H1 (cell line): ENCODE measurements at regions not wholly inside any gene's neighbourhood (a gene's known extent, or its start where the extent isn't known, plus 50 kb on each side); places are given as distances from the start of the nearest gene placed in this dataset.

Experiments used
- CTCF ChIA-PET: fragments of 300-600 bp; sonication (Branson Sonifier 250); formaldehyde crosslinking; loops from one replicate; lab custom pipeline; 2021; ENCODE audit not compliant: partially characterized antibody; lab: Charles Lee
- POLR2A ChIA-PET: fragments of 300-600 bp; sonication (Branson Sonifier 250); formaldehyde crosslinking; loops from one replicate; lab custom pipeline; 2021; ENCODE audit warnings: inconsistent platforms; ENCODE audit not compliant: partially characterized antibody; lab: Charles Lee
- DNase-seq, 2 experiments: peaks; one replicate each; pipeline versions ENCODE4 v3.0.0 to v3.0.0-alpha.2; 2010 to 2022; ENCODE audit warnings: low spot score in 2 of 2, low read depth in 1 of 2, mixed read lengths in 1 of 2
- FAIRE-seq: peaks from 2 replicates; lab custom pipeline; 2011; peaks lifted over from hg19 to GRCh38; lab: Jason Lieb, UNC
- H2AFZ ChIP-seq: 2 replicates; pipeline ENCODE4 v1.8.1; 2012; ENCODE audit warnings: low read length, inconsistent platforms
- H2AK5ac ChIP-seq: 2 replicates; pipeline ENCODE4 v1.6.1; 2013; ENCODE audit warnings: low read depth, low read length
- H2BK120ac ChIP-seq: replicated peaks from 2 replicates; pipeline ENCODE3; 2013; ENCODE audit warnings: low read depth, low read length, inconsistent platforms
- H2BK12ac ChIP-seq: 2 replicates; pipeline ENCODE4 v1.6.1; 2013; ENCODE audit warnings: low read depth, low read length
- H2BK15ac ChIP-seq: 2 replicates; pipeline ENCODE4 v1.6.1; 2013; ENCODE audit warnings: low read length
- H2BK20ac ChIP-seq: 2 replicates; pipeline ENCODE4 v1.6.1; 2013; ENCODE audit warnings: low read length
- H2BK5ac ChIP-seq: 2 replicates; pipeline ENCODE4 v1.6.1; 2013; ENCODE audit warnings: low read depth, low read length
- H3K14ac ChIP-seq: 2 replicates; pipeline ENCODE4 v1.6.1; 2013; ENCODE audit warnings: inconsistent platforms; ENCODE audit not compliant: insufficient read length
- H3K18ac ChIP-seq: 2 replicates; pipeline ENCODE4 v1.6.1; 2013; ENCODE audit warnings: low read length; ENCODE audit errors: extremely low read depth
- H3K23ac ChIP-seq: 2 replicates; pipeline ENCODE4 v1.6.1; 2013; ENCODE audit warnings: inconsistent platforms; ENCODE audit not compliant: insufficient read length
- H3K23me2 ChIP-seq: 2 replicates; pipeline ENCODE4 v1.6.1; 2013; ENCODE audit warnings: low read depth, low read length
- H3K27ac ChIP-seq: 2 replicates; pipeline ENCODE4 v1.6.1; 2011; ENCODE audit warnings: low read depth, low read length, inconsistent platforms
- H3K27me3 ChIP-seq, 4 experiments: replicated peaks in 1 of 4; 1 replicate in 1 of 4; 2 replicates in 3 of 4; pipeline versions ENCODE4 v1.6.1 to v1.8.1; 2011 to 2013; ENCODE audit warnings: low read length in 3 of 4, mild to moderate bottlenecking in 3 of 4, inconsistent platforms in 2 of 4, mixed read lengths in 2 of 4, moderate library complexity in 1 of 4; ENCODE audit not compliant: control insufficient read depth in 3 of 4, insufficient read depth in 3 of 4; ENCODE audit errors: extremely low read depth in 1 of 4
- H3K36me3 ChIP-seq, 4 experiments: 2 replicates each; pipeline versions ENCODE4 v1.6.1 to v1.8.1; 2011 to 2013; ENCODE audit warnings: mild to moderate bottlenecking in 4 of 4, low read length in 3 of 4, moderate library complexity in 2 of 4, control low read depth in 1 of 4, inconsistent platforms in 1 of 4; ENCODE audit not compliant: insufficient read depth in 4 of 4, control insufficient read depth in 2 of 4
- H3K4ac ChIP-seq: replicated peaks from 2 replicates; pipeline ENCODE3; 2013; ENCODE audit warnings: low read length, low read depth, mixed read lengths, inconsistent platforms; ENCODE audit not compliant: insufficient read length
- H3K4me1 ChIP-seq, 4 experiments: replicated peaks in 1 of 4; 1 replicate in 1 of 4; 2 replicates in 3 of 4; pipeline versions ENCODE4 v1.6.1 to v1.8.1; 2011 to 2013; ENCODE audit warnings: low read length in 3 of 4, inconsistent platforms in 2 of 4, mixed read lengths in 1 of 4; ENCODE audit not compliant: insufficient read depth in 4 of 4, control insufficient read depth in 3 of 4
- H3K4me2 ChIP-seq, 2 experiments: 2 replicates each; pipeline versions ENCODE4 v1.6.1 to v1.8.1; 2011 to 2013; ENCODE audit warnings: low read depth in 2 of 2, low read length in 2 of 2, control low read depth in 1 of 2, inconsistent platforms in 1 of 2, mild to moderate bottlenecking in 1 of 2; ENCODE audit not compliant: insufficient read depth in 1 of 2
- H3K4me3 ChIP-seq, 4 experiments: fragments of 200-600, 300-600 bp in 1 of 4; sonication (generic), shearing (Covaris generic), sonication (Bioruptor Twin) in 1 of 4; 2 replicates each; pipeline versions ENCODE4 v1.5.1 to v1.8.1; 2011 to 2016; ENCODE audit warnings: low read length in 4 of 4, low read depth in 3 of 4, control low read depth in 2 of 4, inconsistent platforms in 2 of 4, mild to moderate bottlenecking in 2 of 4, mixed read lengths in 1 of 4, moderate library complexity in 1 of 4; ENCODE audit not compliant: insufficient read depth in 2 of 4; ENCODE audit errors: extremely low read depth in 1 of 4
- H3K56ac ChIP-seq: replicated peaks from 2 replicates; pipeline ENCODE3; 2013; ENCODE audit warnings: low read depth, mild to moderate bottlenecking, mixed read lengths, low read length, inconsistent platforms; ENCODE audit not compliant: insufficient read length
- H3K79me1 ChIP-seq: 2 replicates; pipeline ENCODE4 v1.6.1; 2013; ENCODE audit warnings: low read depth, low read length, control low read depth
- H3K79me2 ChIP-seq, 2 experiments: 2 replicates each; pipeline versions ENCODE4 v1.6.1 to v1.8.1; 2012 to 2013; ENCODE audit warnings: low read length in 2 of 2, mild to moderate bottlenecking in 2 of 2, inconsistent platforms in 1 of 2; ENCODE audit not compliant: insufficient read depth in 2 of 2, control insufficient read depth in 1 of 2
- H3K9ac ChIP-seq, 4 experiments: replicated peaks in 1 of 4; 1 replicate in 1 of 4; 2 replicates in 3 of 4; pipeline versions ENCODE4 v1.6.1 to v1.8.1; 2011 to 2013; ENCODE audit warnings: low read depth in 3 of 4, low read length in 3 of 4, control low read depth in 2 of 4, mild to moderate bottlenecking in 2 of 4, moderate library complexity in 2 of 4, inconsistent platforms in 1 of 4; ENCODE audit errors: extremely low read depth in 1 of 4
- H3K9me3 ChIP-seq, 2 experiments: 2 replicates each; pipeline versions ENCODE4 v1.6.1 to v1.8.1; 2012 to 2013; ENCODE audit warnings: mild to moderate bottlenecking in 2 of 2, moderate library complexity in 2 of 2, control low read depth in 1 of 2, inconsistent platforms in 1 of 2, low read depth in 1 of 2, low read length in 1 of 2, mixed read lengths in 1 of 2; ENCODE audit not compliant: insufficient read depth in 2 of 2
- H4K20me1 ChIP-seq, 2 experiments: replicated peaks in 1 of 2; 2 replicates each; pipeline versions ENCODE3 to v1.8.1; 2011 to 2013; ENCODE audit warnings: inconsistent platforms in 2 of 2, low read length in 2 of 2, mild to moderate bottlenecking in 1 of 2; ENCODE audit not compliant: insufficient read depth in 2 of 2, control insufficient read depth in 1 of 2
- H4K5ac ChIP-seq: 2 replicates; pipeline ENCODE4 v1.6.1; 2013; ENCODE audit warnings: low read length, low read depth, mixed read lengths, inconsistent platforms; ENCODE audit not compliant: insufficient read length
- H4K8ac ChIP-seq: 2 replicates; pipeline ENCODE4 v1.8.0; 2013; ENCODE audit warnings: mild to moderate bottlenecking, moderate library complexity, low read length, inconsistent platforms; ENCODE audit not compliant: insufficient read depth; ENCODE audit errors: extremely low read depth
- H4K91ac ChIP-seq: replicated peaks from 2 replicates; pipeline ENCODE3; 2013; ENCODE audit warnings: low read length, mixed read lengths, inconsistent platforms; ENCODE audit not compliant: insufficient read length
- BCL11A ChIP-seq, 2 experiments: IDR thresholded peaks; one replicate each; pipeline ENCODE4 v1.6.1; 2011; ENCODE audit warnings: low read depth in 2 of 2, low read length in 2 of 2, mild to moderate bottlenecking in 2 of 2
- CBX5 ChIP-seq: fragments of 300-800, 300-1000 bp; sonication (generic); IDR thresholded peaks from 2 replicates; pipeline ENCODE4 v1.7.1; 2016; ENCODE audit warnings: antibody characterized with exemption, low read length, low read depth
- CHD2 ChIP-seq: IDR thresholded peaks from 2 replicates; pipeline ENCODE4 v1.6.1; 2012; ENCODE audit warnings: low read length, improper control_type of control experiment
- CTBP2 ChIP-seq: IDR thresholded peaks from 2 replicates; pipeline ENCODE4 v1.7.0; 2011; ENCODE audit warnings: borderline replicate concordance, mild to moderate bottlenecking, moderate library complexity, mixed read lengths, low read length; ENCODE audit not compliant: insufficient read depth, insufficient read length
- FOSL1 ChIP-seq: IDR thresholded peaks from 2 replicates; pipeline ENCODE4 v1.6.1; 2011; ENCODE audit warnings: mild to moderate bottlenecking, low read depth, low read length, moderate library complexity; ENCODE audit not compliant: insufficient read depth
- SIN3A ChIP-seq, 2 experiments: IDR thresholded peaks in 1 of 2; conservative IDR thresholded peaks in 1 of 2; 2 replicates each; pipeline ENCODE4 v1.6.1; 2011 to 2012; ENCODE audit warnings: low read length in 2 of 2, improper control_type of control experiment in 1 of 2, low read depth in 1 of 2, mild to moderate bottlenecking in 1 of 2
- SP2 ChIP-seq: IDR thresholded peaks from 2 replicates; pipeline ENCODE4 v1.6.1; 2012; ENCODE audit warnings: mild to moderate bottlenecking, low read length, inconsistent platforms
- YY1 ChIP-seq: IDR thresholded peaks from 2 replicates; pipeline ENCODE4 v1.6.1; 2011; ENCODE audit warnings: low read depth, mild to moderate bottlenecking, low read length
- WGBS, 2 experiments: shearing (Covaris generic) in 1 of 2; methylation state at CpG; one replicate each; pipeline versions ENCODE4 v1.1.6 to v1.1.7; 2013 to 2015; ENCODE audit warnings: low lambda C conversion rate in 2 of 2, mixed read lengths in 2 of 2, inconsistent platforms in 1 of 2, low coverage in 1 of 2, missing lambda C conversion rate in 1 of 2; ENCODE audit not compliant: insufficient replicate concordance in 2 of 2, insufficient coverage in 1 of 2, insufficient read length in 1 of 2; ENCODE audit errors: extremely low coverage in 1 of 2, missing lambda C conversion rate in 1 of 2; 5-methylcytosine and 5-hydroxymethylcytosine counted together
- TF ChIP-seq, protein P1 (sequence below), 3 experiments: IDR thresholded peaks; 1 replicate in 2 of 3; 2 replicates in 1 of 3; pipeline versions ENCODE4 v1.5.1 to v1.6.1; 2011; ENCODE audit warnings: low read length in 3 of 3, mild to moderate bottlenecking in 3 of 3, inconsistent platforms in 2 of 3, low read depth in 1 of 3, moderate library complexity in 1 of 3; ENCODE audit not compliant: insufficient read depth in 1 of 3; ENCODE audit errors: control extremely low read depth in 1 of 3

DNA sequence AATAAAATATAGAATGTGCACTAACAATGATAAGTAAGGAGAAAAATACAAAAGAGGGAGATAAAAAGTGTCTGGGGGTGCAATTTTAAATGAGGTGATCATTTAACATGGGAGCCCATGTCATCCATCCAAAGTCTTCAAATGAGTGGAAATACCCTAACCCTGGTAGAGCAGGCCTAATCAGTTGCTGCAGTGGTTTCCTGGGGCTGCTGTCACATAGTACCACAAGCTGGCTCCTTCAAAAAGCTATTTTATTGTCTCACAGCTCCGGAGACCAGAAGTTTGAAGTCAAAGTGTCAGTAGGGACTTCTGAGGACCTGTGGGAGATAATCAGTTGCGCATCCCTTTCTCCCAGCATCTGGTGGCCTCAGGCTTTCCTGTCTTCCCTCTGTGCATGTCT, 717.9 kb downstream of the DIAPH3 start:
- no peak overlapping the region for H3K4me2 ChIP-seq
- TF ChIP-seq YY1 (no peak), BCL11A (IDR thresholded peaks at IDR 0.05; ENCODE audit: low read depth in 2 of 2, low read length in 2 of 2) (no peak), FOSL1 (no peak), SP2 (no peak), CBX5 (no peak), CTBP2 (no peak), SIN3A (conservative IDR thresholded peaks at IDR 0.05 in 1 of 2, IDR thresholded peaks at IDR 0.05 in 1 of 2; ENCODE audit: low read depth in 1 of 2, low read length in 2 of 2) (no peak), CHD2 (no peak)
- TF ChIP-seq, protein P1, sequence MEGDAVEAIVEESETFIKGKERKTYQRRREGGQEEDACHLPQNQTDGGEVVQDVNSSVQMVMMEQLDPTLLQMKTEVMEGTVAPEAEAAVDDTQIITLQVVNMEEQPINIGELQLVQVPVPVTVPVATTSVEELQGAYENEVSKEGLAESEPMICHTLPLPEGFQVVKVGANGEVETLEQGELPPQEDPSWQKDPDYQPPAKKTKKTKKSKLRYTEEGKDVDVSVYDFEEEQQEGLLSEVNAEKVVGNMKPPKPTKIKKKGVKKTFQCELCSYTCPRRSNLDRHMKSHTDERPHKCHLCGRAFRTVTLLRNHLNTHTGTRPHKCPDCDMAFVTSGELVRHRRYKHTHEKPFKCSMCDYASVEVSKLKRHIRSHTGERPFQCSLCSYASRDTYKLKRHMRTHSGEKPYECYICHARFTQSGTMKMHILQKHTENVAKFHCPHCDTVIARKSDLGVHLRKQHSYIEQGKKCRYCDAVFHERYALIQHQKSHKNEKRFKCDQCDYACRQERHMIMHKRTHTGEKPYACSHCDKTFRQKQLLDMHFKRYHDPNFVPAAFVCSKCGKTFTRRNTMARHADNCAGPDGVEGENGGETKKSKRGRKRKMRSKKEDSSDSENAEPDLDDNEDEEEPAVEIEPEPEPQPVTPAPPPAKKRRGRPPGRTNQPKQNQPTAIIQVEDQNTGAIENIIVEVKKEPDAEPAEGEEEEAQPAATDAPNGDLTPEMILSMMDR (IDR thresholded peaks at IDR 0.05; ENCODE audit: control extremely low read depth in 1 of 3, insufficient read depth in 1 of 3, low read depth in 1 of 3, low read length in 3 of 3), result no peak
- no peak overlapping the region for H3K14ac ChIP-seq
- H3K9me3 ChIP-seq, result no peaks in the 10 kb centered on the region
- FAIRE-seq, result no peak
- H3K36me3 ChIP-seq, result no peaks in the 10 kb centered on the region; a peak in 1 of 8 replicates
- H4K5ac ChIP-seq, result no peak overlapping the region
- peak overlapping the region; percentile 82 for H2BK20ac ChIP-seq
- no peak overlapping the region for H3K27ac ChIP-seq
- H2BK120ac ChIP-seq, result no peak overlapping the region
- no peak overlapping the region for H4K8ac ChIP-seq
- H3K4me1 ChIP-seq, result peaks cover 4 to 17% (median 12%) of the 10 kb centered on the region in 4 experiments; a peak in 6 of 7 replicates
- no peaks in the 10 kb centered on the region; a peak in 2 of 7 replicates for H3K27me3 ChIP-seq
- H3K79me1 ChIP-seq, result no peaks in the 10 kb centered on the region
- no peaks in the 10 kb centered on the region for H4K20me1 ChIP-seq
- no peak overlapping the region for H4K91ac ChIP-seq
- H2BK15ac ChIP-seq, result no peak overlapping the region
- no peak overlapping the region for H2BK5ac ChIP-seq
- H2AFZ ChIP-seq, result no peak overlapping the region
- H3K79me2 ChIP-seq, result no peaks in the 10 kb centered on the region
- no peak overlapping the region for H3K4ac ChIP-seq
- H3K4me3 ChIP-seq, result no peak overlapping the region
- WGBS, 2 experiments, result 83% methylated on average over 2 of the region's 2 CpGs; no CpG with 5 or more reads in 1 of the 2 experiments
- no peak overlapping the region; the same call in 1 of the 2 replicates for H2BK12ac ChIP-seq
- H3K18ac ChIP-seq, result no peak overlapping the region
- H2AK5ac ChIP-seq, result no peak overlapping the region
- ChIA-PET POLR2A (no interaction called here), CTCF (interaction anchor here (1.7 kb wide), 1 partner anchor 232 kb away, joined by 4 read pairs; no protein-coding TSS in a partner anchor)
- no peak overlapping the region for H3K56ac ChIP-seq
- no peaks in the 10 kb centered on the region for H3K23me2 ChIP-seq
- DNase-seq, result no peak
- no peak overlapping the region for H3K23ac ChIP-seq
- H3K9ac ChIP-seq, result no peak overlapping the region
